GM18858 (cell line): ENCODE measurements at regions not wholly inside any gene's neighbourhood (a gene's known extent, or its start where the extent isn't known, plus 50 kb on each side); places are given as distances from the start of the nearest gene placed in this dataset.

ENCODE experiments used
- ATAC-seq: cut with Tn5 transposase; IDR thresholded peaks from one replicate; pipeline ENCODE4 v1.9.1; 2021; ENCODE audit not compliant: unreplicated experiment

DNA sequence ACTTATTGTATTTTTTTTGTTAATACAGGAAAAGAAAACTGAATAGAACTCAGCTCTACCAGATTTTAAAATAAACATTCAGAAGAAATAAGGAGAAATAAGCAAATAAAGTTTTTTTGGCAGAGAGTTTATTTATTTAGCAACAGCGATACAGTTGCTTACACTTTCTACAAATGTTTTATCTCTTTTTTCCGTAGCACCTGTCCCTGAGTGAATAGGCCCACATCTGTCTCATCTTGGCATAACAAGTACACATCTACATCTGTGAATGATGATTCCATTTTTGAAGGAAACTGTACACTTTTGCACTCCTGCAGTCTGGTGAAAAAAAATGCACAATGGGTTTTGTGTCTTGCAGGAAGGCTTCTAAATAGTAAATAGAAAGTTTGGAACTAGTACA lies 783.6 kb upstream of the ZEB2 start:
- no peak for ATAC-seq

GRCh38 chr2:145302886-145303285 lies 783.0 kb upstream of the ZEB2 start:
- no peak for ATAC-seq

DNA sequence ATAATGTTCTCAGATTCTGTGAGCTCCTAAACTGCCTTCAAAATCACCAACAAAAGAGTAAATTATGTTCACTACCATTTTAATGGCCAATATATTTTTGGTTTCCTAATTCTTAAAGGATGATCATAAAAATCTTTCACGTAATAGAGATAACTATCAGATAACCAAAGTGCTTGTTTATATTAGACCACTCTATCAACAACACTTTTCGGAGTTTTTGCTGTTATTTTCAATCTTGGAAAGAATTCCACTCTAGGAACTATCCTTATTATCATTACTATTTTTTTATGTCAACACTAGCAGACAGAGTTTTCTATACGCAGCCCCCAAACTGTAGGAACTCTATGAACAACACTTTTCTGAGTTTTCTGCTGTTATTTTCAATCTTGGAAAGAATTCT lies 782.5 kb upstream of the ZEB2 start:
- no peak for ATAC-seq

DNA sequence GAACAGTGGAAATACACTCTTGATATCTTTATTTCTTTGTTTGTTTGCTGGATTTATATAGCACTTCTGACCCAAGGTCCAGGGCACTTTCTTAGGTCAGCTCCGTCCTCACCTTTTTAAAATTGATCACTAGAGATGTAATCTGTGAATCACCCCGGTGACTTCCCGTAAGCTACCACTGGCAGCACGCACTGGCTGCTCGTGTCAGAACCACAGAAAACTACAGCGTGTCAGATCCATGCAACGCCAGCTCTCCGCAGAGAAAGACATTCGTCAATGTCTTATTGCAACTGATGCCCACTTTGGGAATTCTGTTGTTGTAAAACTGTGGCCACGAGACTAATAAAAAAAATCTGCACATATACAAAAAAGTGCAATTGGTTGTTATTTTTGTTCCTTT lies 779.4 kb upstream of the ZEB2 start:
- ATAC-seq, result no peak

DNA sequence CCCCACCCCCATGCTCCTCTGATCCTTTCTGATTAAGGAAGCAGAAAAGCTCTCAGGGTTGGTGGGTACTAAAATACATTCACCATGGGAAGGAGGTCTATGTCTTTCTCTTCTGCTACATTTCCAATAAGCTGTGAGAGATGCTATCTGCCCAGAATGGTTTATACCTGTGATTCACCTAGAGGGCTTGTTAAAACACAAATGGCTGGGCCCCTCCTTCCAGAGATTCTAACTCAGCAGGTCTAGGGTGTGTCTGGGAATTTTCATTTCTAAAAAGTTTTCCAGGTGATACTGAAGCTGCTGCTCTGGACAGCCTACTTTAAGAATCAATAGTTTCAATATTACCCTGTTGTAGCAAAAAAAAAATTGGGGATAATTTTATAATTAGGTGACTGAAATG lies 772.2 kb upstream of the ZEB2 start:
- no peak for ATAC-seq

DNA sequence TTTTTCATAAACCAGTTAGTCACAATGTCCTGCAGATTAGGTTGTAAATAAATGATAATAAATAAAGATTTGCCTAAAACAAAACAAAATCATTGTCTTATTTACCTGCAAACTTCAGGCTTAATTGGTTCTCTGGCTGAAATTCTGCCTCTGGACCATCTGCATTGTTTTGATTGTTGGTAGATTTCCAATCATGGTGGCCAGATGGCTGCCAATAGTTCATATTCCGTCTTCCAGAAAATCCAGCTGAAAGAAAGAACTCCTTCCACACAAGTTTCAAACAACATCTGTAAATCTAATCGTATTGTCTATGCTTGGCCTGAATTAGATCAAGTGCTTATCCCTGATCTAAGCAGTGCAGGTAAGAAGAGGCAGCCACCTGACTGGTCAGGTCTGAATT lies 771.1 kb upstream of the ZEB2 start:
- ATAC-seq, result no peak

- ATAC-seq, result no peak
These were observed 770.0 kb upstream of the ZEB2 start for GRCh38 chr2:145289946-145290345.

DNA sequence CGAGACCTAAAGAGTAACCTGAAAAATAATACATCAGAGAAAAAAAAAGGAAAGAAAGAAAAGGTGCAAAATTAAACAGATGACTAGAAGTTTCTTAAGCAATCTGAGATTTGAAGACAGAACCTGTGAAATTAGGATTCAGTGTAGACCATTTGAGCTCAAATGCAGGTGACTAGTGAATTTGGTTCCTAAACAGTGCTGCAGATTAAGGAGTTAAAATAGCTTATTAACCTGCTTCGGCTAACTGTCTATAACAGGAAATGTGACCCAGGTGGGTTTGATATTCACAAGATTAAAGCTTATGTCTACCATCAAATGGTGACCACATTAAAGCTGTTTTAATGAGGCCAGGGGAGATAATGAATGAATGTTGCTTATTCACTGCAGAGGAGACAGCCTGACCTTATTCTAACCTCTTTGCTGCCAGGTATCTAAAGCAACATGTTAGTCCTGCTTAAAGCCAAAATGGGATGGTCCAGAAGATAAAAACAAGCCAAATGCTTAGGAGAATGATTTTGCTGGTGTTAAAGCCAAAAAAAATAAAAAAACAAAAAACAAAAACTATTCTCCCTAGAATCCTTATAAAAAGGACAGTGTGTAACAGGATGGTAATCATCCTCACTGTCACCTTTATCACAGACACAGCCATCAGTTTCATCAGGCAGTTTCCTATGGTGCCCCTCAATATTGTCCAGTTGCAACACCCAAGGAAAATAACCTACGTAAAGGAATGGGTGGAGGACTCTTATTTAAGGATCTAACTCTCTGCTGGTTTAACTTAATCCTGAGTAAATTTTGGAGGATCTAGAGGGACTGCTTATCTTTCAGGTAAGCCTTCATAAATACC lies 769.0 kb upstream of the ZEB2 start:
- no peak for ATAC-seq

- ATAC-seq, result no peak
These were observed 767.8 kb upstream of the ZEB2 start for GRCh38 chr2:145287736-145288135.

GRCh38 chr2:145286716-145287275 lies 766.9 kb upstream of the ZEB2 start:
- no peak for ATAC-seq

DNA sequence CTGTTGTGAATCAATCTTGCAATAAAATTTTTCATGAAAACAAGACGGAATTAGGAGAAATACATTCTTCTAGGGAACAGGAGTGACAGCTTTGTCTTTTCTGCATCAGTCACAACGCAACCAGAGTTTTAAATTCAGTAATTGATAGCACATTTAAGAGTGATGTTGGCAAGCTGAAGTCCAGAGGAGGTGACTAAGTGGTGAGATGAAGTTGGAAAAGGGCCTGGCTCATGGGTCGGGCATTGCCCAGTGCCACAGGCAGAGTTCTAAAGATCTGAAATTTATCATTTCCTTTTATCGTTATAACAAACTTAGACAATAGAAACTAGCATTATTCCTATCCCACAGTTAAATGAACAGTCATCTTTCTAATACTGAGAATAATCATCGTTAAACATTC lies 764.6 kb upstream of the ZEB2 start:
- no peak for ATAC-seq

DNA sequence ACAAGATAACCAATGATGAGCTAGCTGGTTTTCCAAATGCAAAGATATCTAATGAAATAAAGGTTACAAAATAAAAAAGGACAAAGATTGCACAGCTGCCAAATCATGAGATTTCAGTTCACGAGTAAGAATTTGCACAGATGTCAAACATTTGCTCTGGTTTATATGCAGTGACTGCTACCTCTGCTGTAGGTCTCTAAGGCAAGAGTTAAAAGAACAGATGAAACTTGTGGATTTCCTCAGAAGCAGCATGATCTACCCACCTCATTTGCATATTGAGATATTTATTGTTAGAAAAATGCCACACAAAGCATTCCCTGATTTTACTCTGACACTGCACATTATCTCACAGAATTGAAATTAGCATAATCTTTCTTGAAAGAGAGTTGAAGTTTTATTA lies 763.2 kb upstream of the ZEB2 start:
- no peak for ATAC-seq

DNA sequence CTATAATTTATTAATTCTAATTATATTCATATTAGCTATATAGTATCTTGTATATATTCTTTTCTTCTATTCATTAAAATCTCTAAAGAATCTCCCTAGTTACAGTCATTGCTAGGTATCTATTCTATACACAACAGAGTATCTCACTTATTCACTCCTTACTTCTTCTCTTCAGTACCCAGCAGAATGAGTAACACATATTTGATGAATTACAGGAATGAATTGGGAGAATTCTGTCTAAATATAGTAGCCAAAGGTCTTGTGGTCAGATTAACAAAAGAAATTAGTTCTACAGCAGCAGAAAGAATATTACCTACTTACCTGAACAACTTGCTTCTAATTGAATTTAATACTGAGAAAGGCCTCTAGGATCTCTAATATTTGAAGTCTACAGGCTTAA lies 758.0 kb upstream of the ZEB2 start:
- ATAC-seq, result no peak

GRCh38 chr2:145273840-145274239 lies 753.9 kb upstream of the ZEB2 start:
- no peak for ATAC-seq

DNA sequence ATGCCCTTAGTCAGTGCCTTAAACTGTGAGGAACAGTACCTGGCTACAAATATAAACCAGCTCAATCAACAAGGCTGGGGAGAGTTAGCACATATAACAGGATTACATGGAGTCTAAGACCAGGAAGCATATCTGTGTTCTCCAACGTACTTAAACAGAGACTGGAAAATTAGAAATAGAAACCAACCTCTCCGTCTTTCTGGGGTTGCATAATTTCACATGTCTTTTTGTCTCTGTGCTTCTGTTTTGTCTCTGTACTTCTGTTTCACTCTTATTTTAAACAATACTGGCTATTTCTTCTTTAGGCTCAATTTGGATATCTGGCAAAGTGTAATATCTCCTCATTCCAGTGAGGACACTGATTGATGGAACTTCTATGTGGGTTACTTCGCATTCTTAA lies 749.0 kb upstream of the ZEB2 start:
- no peak for ATAC-seq

DNA sequence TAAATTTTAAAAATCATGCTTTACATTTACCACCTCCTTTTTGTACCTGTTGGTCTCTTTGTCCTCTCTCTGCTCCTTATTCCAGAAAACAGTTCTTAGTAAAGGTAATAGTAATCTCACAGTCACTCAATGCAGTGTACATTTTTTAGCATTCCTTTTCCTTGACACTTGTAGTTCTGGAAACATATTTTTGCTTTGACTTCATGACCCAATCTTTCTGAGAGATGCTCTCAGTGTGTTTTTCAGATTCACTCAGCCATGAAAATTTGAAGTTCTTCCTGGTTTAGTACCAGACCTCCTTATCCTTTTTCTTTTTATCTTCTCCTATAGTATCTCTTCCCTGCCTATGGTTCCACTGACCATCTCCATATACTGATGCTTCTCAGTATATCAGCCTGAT lies 747.5 kb upstream of the ZEB2 start:
- ATAC-seq, result no peak

DNA sequence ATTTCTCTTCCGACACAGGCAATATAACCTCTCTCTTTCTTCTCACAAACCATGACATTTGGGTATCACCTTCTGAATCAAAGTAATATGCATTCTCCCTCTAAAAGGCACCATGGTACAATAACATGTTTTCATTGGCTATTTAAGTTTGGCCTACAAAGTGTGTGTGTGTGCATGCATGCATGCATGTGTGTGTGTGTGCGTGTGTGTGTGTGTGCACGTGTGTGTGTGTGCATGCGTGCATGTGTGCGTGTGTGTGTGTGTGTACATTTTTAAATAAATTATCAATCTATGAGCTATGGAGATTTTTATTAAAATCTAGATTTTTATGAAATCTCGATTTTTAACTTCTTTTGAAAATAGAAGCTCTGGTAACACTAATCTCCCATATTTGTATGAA lies 745.3 kb upstream of the ZEB2 start:
- no peak for ATAC-seq

GRCh38 chr2:145260674-145261073 lies 740.8 kb upstream of the ZEB2 start:
- no peak for ATAC-seq

DNA sequence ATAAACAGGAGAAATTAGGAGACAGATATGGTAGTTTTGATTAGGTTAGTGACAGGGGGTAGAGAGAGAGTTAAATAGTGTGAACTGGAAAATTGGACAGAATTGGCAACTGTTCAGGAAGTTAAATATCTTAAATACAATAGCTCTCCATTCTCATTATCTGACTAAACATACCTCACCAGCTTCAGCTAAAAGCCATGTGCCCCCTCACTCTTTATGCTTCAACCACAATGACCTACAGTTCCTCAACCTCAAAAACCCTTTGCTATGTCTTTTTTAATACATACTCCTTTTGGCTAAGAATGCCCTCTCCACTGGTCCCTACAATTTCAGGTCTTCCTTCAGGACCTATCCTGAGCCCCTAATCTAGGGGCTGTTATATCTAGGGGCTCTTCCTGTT lies 740.2 kb upstream of the ZEB2 start:
- ATAC-seq, result no peak

- ATAC-seq, result peak; percentile 48
These were observed 739.1 kb upstream of the ZEB2 start for GRCh38 chr2:145258903-145259579.

- no peak for ATAC-seq
These were observed 738.0 kb upstream of the ZEB2 start for GRCh38 chr2:145257931-145258330.

GRCh38 chr2:145256551-145256950 lies 736.6 kb upstream of the ZEB2 start:
- ATAC-seq, result no peak
